IMR-90 (cell line): ENCODE measurements at regions not wholly inside any gene's neighbourhood (a gene's known extent, or its start where the extent isn't known, plus 50 kb on each side); places are given as distances from the start of the nearest gene placed in this dataset.
A peak's percentile ranks its signal among the peaks of the same experiment; 100 is the strongest.

Source experiments
- ATAC-seq: fragments of 200-7000 bp; cut with Tn5 transposase; 2 replicates; pipeline ENCODE4 v1.9.1; 2020; ENCODE audit warnings: low read depth, mild to moderate bottlenecking, moderate library complexity
- BruUV-seq: library from RNA; stranded (reverse); fragments of 400-500 nt; replicated peaks from 2 replicates; lab custom pipeline; 2021; lab: Mats Ljungman, UMichigan
- CTCF ChIA-PET: fragments of 300-600 bp; formaldehyde crosslinking; extraction: SDS; loops from one replicate; lab custom pipeline; 2021; ENCODE audit warnings: antibody characterized with exemption; lab: Yijun Ruan, JAX
- POLR2A ChIA-PET: fragments of 300-600 bp; sonication (Branson Sonifier 250); formaldehyde crosslinking; loops from one replicate; lab custom pipeline; 2022; ENCODE audit warnings: antibody characterized with exemption; ENCODE audit not compliant: unreplicated experiment; lab: Charles Lee
- DNase-seq: peaks from one replicate; pipeline ENCODE4 v3.0.0; 2013
- H2AFZ ChIP-seq: replicated peaks from 2 replicates; pipeline ENCODE3; 2013; ENCODE audit warnings: low read length, mild to moderate bottlenecking; ENCODE audit not compliant: poor library complexity
- H2AK5ac ChIP-seq: 2 replicates; pipeline ENCODE4 v1.6.1; 2013; ENCODE audit warnings: low read depth, low read length, inconsistent platforms
- H2AK9ac ChIP-seq: replicated peaks from 2 replicates; pipeline ENCODE3; 2013; ENCODE audit warnings: mild to moderate bottlenecking, low read depth, low read length, moderate library complexity; ENCODE audit not compliant: poor library complexity
- H2BK120ac ChIP-seq: 2 replicates; pipeline ENCODE4 v1.6.1; 2013; ENCODE audit warnings: low read depth, low read length, inconsistent platforms
- H2BK15ac ChIP-seq: 3 replicates; pipeline ENCODE4 v1.6.1; 2013; ENCODE audit warnings: low read depth, low read length, inconsistent platforms
- H2BK20ac ChIP-seq: 2 replicates; pipeline ENCODE4 v1.6.1; 2013; ENCODE audit warnings: low read depth, mild to moderate bottlenecking, inconsistent platforms, low read length, moderate library complexity
- H2BK5ac ChIP-seq: 2 replicates; pipeline ENCODE4 v1.6.1; 2013; ENCODE audit warnings: mild to moderate bottlenecking, low read depth, low read length, inconsistent platforms; ENCODE audit not compliant: poor library complexity, severe bottlenecking
- H3K14ac ChIP-seq: replicated peaks from 2 replicates; pipeline ENCODE4 v1.6.1; 2013; ENCODE audit warnings: low read depth, low read length, inconsistent platforms
- H3K18ac ChIP-seq: 2 replicates; pipeline ENCODE4 v1.6.1; 2013; ENCODE audit warnings: low read depth, low read length, control low read depth
- H3K23ac ChIP-seq: 2 replicates; pipeline ENCODE4 v1.6.1; 2013; ENCODE audit warnings: low read depth, low read length, inconsistent platforms
- H3K27ac ChIP-seq: 2 replicates; pipeline ENCODE4 v1.5.1; 2013; ENCODE audit warnings: mild to moderate bottlenecking, control low read depth, low read length; ENCODE audit not compliant: insufficient read depth
- H3K27me3 ChIP-seq: 2 replicates; pipeline ENCODE4 v1.6.1; 2013; ENCODE audit warnings: low read length; ENCODE audit not compliant: control insufficient read depth, insufficient read depth
- H3K36me3 ChIP-seq: 2 replicates; pipeline ENCODE4 v1.6.1; 2013; ENCODE audit warnings: low read length, mixed read lengths; ENCODE audit not compliant: control insufficient read depth, insufficient read depth
- H3K4ac ChIP-seq: 2 replicates; pipeline ENCODE4 v1.6.1; 2013; ENCODE audit warnings: low read depth, low read length, inconsistent platforms
- H3K4me1 ChIP-seq: 2 replicates; pipeline ENCODE4 v1.6.1; 2013; ENCODE audit warnings: low read length, mixed read lengths; ENCODE audit not compliant: control insufficient read depth, insufficient read depth
- H3K4me2 ChIP-seq: 2 replicates; pipeline ENCODE4 v1.6.1; 2013; ENCODE audit warnings: low read depth, mild to moderate bottlenecking, control low read depth, low read length, moderate library complexity
- H3K4me3 ChIP-seq: 2 replicates; pipeline ENCODE4 v1.5.1; 2013; ENCODE audit warnings: low read depth, mild to moderate bottlenecking, control low read depth, low read length, moderate library complexity; ENCODE audit not compliant: insufficient read depth
- H3K56ac ChIP-seq: 2 replicates; pipeline ENCODE4 v1.6.1; 2013; ENCODE audit warnings: low read length, inconsistent platforms; ENCODE audit not compliant: insufficient read depth; ENCODE audit errors: extremely low read depth
- H3K79me1 ChIP-seq, 2 experiments: 2 replicates each; pipeline ENCODE4 v1.6.1; 2013; ENCODE audit warnings: low read length in 2 of 2, inconsistent platforms in 1 of 2, low read depth in 1 of 2
- H3K9ac ChIP-seq: 2 replicates; pipeline ENCODE4 v1.6.1; 2013; ENCODE audit warnings: low read depth, low read length, control low read depth
- H3K9me1 ChIP-seq: 2 replicates; pipeline ENCODE4 v1.6.1; 2013; ENCODE audit warnings: low read length, inconsistent platforms; ENCODE audit not compliant: insufficient read depth
- H3K9me3 ChIP-seq: 2 replicates; pipeline ENCODE4 v1.6.1; 2013; ENCODE audit warnings: low read length; ENCODE audit not compliant: control insufficient read depth, insufficient read depth
- H4K20me1 ChIP-seq: 2 replicates; pipeline ENCODE4 v1.6.1; 2013; ENCODE audit warnings: low read length, inconsistent platforms; ENCODE audit not compliant: insufficient read depth
- H4K5ac ChIP-seq: 2 replicates; pipeline ENCODE4 v1.6.1; 2013; ENCODE audit warnings: mild to moderate bottlenecking, low read depth, low read length, control low read depth
- H4K8ac ChIP-seq, 2 experiments: 2 replicates each; pipeline ENCODE4 v1.6.1; 2013; ENCODE audit warnings: low read depth in 2 of 2, low read length in 2 of 2, control low read depth in 1 of 2, inconsistent platforms in 1 of 2
- H4K91ac ChIP-seq: 2 replicates; pipeline ENCODE4 v1.6.1; 2013; ENCODE audit warnings: low read depth, low read length, inconsistent platforms; ENCODE audit not compliant: insufficient read depth
- BHLHE40 ChIP-seq: fragments of 150-350 bp; IDR thresholded peaks from 2 replicates; pipeline ENCODE4 v1.6.1; 2016; ENCODE audit warnings: mild to moderate bottlenecking, low read depth, low read length
- CEBPB ChIP-seq: IDR thresholded peaks from 2 replicates; pipeline ENCODE4 v1.6.1; 2012; ENCODE audit warnings: low read depth, low read length, improper control_type of control experiment
- CHD1 ChIP-seq: IDR thresholded peaks from 2 replicates; pipeline ENCODE4 v1.6.1; 2012; ENCODE audit warnings: low read depth, low read length, improper control_type of control experiment
- FOS ChIP-seq: fragments of 150-350 bp; IDR thresholded peaks from 2 replicates; pipeline ENCODE4 v1.6.1; 2016; ENCODE audit warnings: low read depth, low read length
- MAZ ChIP-seq: IDR thresholded peaks from 2 replicates; pipeline ENCODE4 v1.6.1; 2012; ENCODE audit warnings: low read depth, mild to moderate bottlenecking, low read length, improper control_type of control experiment, moderate library complexity, borderline replicate concordance
- MXI1 ChIP-seq: IDR thresholded peaks from 2 replicates; pipeline ENCODE4 v1.6.1; 2012; ENCODE audit warnings: low read depth, mild to moderate bottlenecking, low read length, moderate library complexity, borderline replicate concordance
- NFE2L2 ChIP-seq: fragments of 150-350 bp; IDR thresholded peaks from 2 replicates; pipeline ENCODE4 v1.6.1; 2016; ENCODE audit warnings: low read depth, mild to moderate bottlenecking, low read length
- POLR2A ChIP-seq: IDR thresholded peaks from 2 replicates; pipeline ENCODE4 v1.6.1; 2012; ENCODE audit warnings: mild to moderate bottlenecking, low read depth, low read length
- RAD21 ChIP-seq: IDR thresholded peaks from 2 replicates; pipeline ENCODE4 v1.6.1; 2012; ENCODE audit warnings: low read length, improper control_type of control experiment
- RCOR1 ChIP-seq: IDR thresholded peaks from 2 replicates; pipeline ENCODE4 v1.6.1; 2012; ENCODE audit warnings: mild to moderate bottlenecking, low read length, improper control_type of control experiment; ENCODE audit not compliant: insufficient replicate concordance
- RFX5 ChIP-seq: IDR thresholded peaks from 2 replicates; pipeline ENCODE4 v1.8.0; 2012; ENCODE audit warnings: low read depth, mild to moderate bottlenecking, low read length, moderate library complexity
- SMC3 ChIP-seq: fragments of 150-350 bp; IDR thresholded peaks from 2 replicates; pipeline ENCODE4 v1.6.1; 2016; ENCODE audit warnings: low read depth, mild to moderate bottlenecking, antibody characterized with exemption, low read length, moderate library complexity
- WGBS, 2 experiments: methylation state at CpG; one replicate each; pipeline versions ENCODE4 v1.1.5 to v1.1.7; 2013; ENCODE audit warnings: missing lambda C conversion rate in 2 of 2; ENCODE audit not compliant: insufficient read length in 1 of 2; ENCODE audit errors: extremely low coverage in 2 of 2; 5-methylcytosine and 5-hydroxymethylcytosine counted together
- dilution Hi-C: fragments of 300-500 bp; cut with HindIII; formaldehyde crosslinking; loops from one replicate; pipeline ENCODE4 v1.14.3; 2018; ENCODE audit warnings: low sequenced_read_pairs; ENCODE audit not compliant: unreplicated experiment
- in situ Hi-C: fragments of 300-500 bp; cut with MboI; formaldehyde crosslinking; loops from 3 replicates; pipeline ENCODE4 v1.14.3; 2019; ENCODE audit warnings: low sequenced_read_pairs, inconsistent platforms, mixed read lengths
- intact Hi-C: fragments of 100-400 bp; cut with micrococcal nuclease; formaldehyde crosslinking; loops from 2 replicates; pipeline ENCODE4 v1.10.0; 2022
- TF ChIP-seq, protein P1 (sequence below): fragments of 150-350 bp; IDR thresholded peaks from 2 replicates; pipeline ENCODE4 v1.6.1; 2016; ENCODE audit warnings: low read depth, mild to moderate bottlenecking, low read length, moderate library complexity, borderline replicate concordance
- TF ChIP-seq, protein P2 (sequence below): conservative IDR thresholded peaks from 2 replicates; pipeline ENCODE4 v1.5.1; 2012; ENCODE audit warnings: mild to moderate bottlenecking, low read depth, low read length, improper control_type of control experiment
- TF ChIP-seq, protein P3 (sequence below): fragments of 150-350 bp; IDR thresholded peaks from 2 replicates; pipeline ENCODE4 v1.6.1; 2017; ENCODE audit warnings: mild to moderate bottlenecking, antibody characterized with exemption, low read length, low read depth

DNA sequence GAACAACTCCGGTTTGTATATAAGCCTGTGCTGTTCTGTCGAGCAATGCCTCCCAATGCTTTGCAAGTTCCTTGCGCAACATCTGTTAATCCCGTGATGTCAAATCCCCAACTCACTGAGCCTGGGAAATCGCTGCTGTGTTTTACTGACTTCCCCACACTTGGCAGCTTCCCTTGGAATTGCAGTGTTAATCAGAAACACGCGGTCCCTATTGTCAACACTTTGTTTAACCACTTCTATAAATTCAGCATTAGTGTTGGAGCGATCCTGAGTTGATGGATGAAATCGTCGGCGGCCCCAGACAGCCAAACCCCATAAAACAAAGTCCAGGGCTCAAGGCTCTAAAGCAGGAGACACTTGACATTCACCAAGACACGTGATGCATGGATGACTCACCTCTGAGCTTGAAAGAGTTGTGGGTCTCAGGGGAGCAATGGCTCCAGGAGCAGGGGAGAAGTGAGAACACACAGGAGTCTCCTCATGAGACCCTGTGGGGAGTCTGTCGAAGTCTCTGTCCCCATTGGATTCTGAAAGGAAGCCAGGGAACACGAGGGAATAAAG lies 555.3 kb downstream of the MIAT start:
- no peak overlapping the region for H2AK9ac ChIP-seq
- no peaks in the 10 kb centered on the region for H3K79me1 ChIP-seq
- H3K4ac ChIP-seq: peak overlapping the region; percentile 52; the same call in 1 of the 2 replicates
- no peaks in the 10 kb centered on the region for H3K36me3 ChIP-seq
- H4K20me1 ChIP-seq: peaks cover 5% of the 10 kb centered on the region; the same call in 1 of the 2 replicates
- POLR2A ChIA-PET: no interaction called here
- CTCF ChIA-PET: interaction anchor here (0.9 to 1.0 kb wide), 2 partner anchors 10 to 11 kb away, joined by 3 read pairs; no protein-coding TSS in a partner anchor
- peak overlapping the region; percentile 15; the same call in 2 of the 3 replicates for H2BK15ac ChIP-seq
- peak overlapping the region; percentile 20; the same call in 1 of the 2 replicates for H3K27ac ChIP-seq
- no peak overlapping the region for H3K23ac ChIP-seq
- H4K5ac ChIP-seq: no peak overlapping the region
- H3K4me1 ChIP-seq: peaks cover 3% of the 10 kb centered on the region; the same call in 1 of the 2 replicates
- intact Hi-C loops (no loop called here), dilution Hi-C loops (no loop called here), in situ Hi-C loops (no loop called here)
- ATAC-seq: peak; percentile 89
- BruUV-seq: no TSS peak
- H3K9me1 ChIP-seq: peaks cover 11% of the 10 kb centered on the region; the same call in 1 of the 2 replicates
- H2BK20ac ChIP-seq: peak overlapping the region; percentile 68
- no peak overlapping the region for H3K4me2 ChIP-seq
- no peak overlapping the region for H4K8ac ChIP-seq
- H3K27me3 ChIP-seq: peaks cover 10% of the 10 kb centered on the region
- H3K9ac ChIP-seq: no peak overlapping the region
- 0 out of 2 replicates have a peak overlapping the region, but pooled peaks have one; percentile 45 for H4K91ac ChIP-seq
- 0% methylated on average over 2 of the region's 14 CpGs; no CpG with 5 or more reads in 1 of the 2 experiments for WGBS, 2 experiments
- H3K4me3 ChIP-seq: no peak overlapping the region
- no peak overlapping the region for H3K18ac ChIP-seq
- peak overlapping the region; percentile 52; the same call in 1 of the 2 replicates for H2AK5ac ChIP-seq
- DNase-seq: peak; percentile 98
- H2BK5ac ChIP-seq: no peak overlapping the region
- peak overlapping the region; percentile 57; the same call in 1 of the 2 replicates for H2BK120ac ChIP-seq
- H2AFZ ChIP-seq: peak overlapping the region; percentile 62
- H3K56ac ChIP-seq: no peak overlapping the region
- peak overlapping the region; percentile 27; the same call in 1 of the 2 replicates for H3K14ac ChIP-seq
- no peaks in the 10 kb centered on the region for H3K9me3 ChIP-seq
- TF ChIP-seq, protein P1, sequence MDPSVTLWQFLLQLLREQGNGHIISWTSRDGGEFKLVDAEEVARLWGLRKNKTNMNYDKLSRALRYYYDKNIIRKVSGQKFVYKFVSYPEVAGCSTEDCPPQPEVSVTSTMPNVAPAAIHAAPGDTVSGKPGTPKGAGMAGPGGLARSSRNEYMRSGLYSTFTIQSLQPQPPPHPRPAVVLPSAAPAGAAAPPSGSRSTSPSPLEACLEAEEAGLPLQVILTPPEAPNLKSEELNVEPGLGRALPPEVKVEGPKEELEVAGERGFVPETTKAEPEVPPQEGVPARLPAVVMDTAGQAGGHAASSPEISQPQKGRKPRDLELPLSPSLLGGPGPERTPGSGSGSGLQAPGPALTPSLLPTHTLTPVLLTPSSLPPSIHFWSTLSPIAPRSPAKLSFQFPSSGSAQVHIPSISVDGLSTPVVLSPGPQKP: no peak
- TF ChIP-seq NFE2L2 (peak; percentile 18; the same call in 1 of the 2 replicates), MXI1 (no peak), FOS (peak; percentile 70), MAZ (no peak; the same call in 1 of the 2 replicates), RFX5 (no peak), POLR2A (no peak), CHD1 (no peak), RAD21 (no peak; the same call in 1 of the 2 replicates), CEBPB (peak; percentile 100), SMC3 (no peak), BHLHE40 (peak; percentile 85), RCOR1 (no peak)
- TF ChIP-seq, protein P2, sequence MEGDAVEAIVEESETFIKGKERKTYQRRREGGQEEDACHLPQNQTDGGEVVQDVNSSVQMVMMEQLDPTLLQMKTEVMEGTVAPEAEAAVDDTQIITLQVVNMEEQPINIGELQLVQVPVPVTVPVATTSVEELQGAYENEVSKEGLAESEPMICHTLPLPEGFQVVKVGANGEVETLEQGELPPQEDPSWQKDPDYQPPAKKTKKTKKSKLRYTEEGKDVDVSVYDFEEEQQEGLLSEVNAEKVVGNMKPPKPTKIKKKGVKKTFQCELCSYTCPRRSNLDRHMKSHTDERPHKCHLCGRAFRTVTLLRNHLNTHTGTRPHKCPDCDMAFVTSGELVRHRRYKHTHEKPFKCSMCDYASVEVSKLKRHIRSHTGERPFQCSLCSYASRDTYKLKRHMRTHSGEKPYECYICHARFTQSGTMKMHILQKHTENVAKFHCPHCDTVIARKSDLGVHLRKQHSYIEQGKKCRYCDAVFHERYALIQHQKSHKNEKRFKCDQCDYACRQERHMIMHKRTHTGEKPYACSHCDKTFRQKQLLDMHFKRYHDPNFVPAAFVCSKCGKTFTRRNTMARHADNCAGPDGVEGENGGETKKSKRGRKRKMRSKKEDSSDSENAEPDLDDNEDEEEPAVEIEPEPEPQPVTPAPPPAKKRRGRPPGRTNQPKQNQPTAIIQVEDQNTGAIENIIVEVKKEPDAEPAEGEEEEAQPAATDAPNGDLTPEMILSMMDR: no peak
- TF ChIP-seq, protein P3, sequence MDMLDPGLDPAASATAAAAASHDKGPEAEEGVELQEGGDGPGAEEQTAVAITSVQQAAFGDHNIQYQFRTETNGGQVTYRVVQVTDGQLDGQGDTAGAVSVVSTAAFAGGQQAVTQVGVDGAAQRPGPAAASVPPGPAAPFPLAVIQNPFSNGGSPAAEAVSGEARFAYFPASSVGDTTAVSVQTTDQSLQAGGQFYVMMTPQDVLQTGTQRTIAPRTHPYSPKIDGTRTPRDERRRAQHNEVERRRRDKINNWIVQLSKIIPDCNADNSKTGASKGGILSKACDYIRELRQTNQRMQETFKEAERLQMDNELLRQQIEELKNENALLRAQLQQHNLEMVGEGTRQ: peak; percentile 87
